ENCODE measurements at regions not wholly inside any gene's neighbourhood (a gene's known extent, or its start where the extent isn't known, plus 50 kb on each side); places are given as distances from the start of the nearest gene placed in this dataset.

GRCh38 chr1:208597571-208597970, 353.4 kb upstream of the PLXNA2 start:
- 50% methylated on average over 1 of the region's 1 CpG; no CpG with 5 or more reads in 1 of the 2 donors for WGBS, 2 donors (ENCODE audit: low coverage in 1 of 2)
- ATAC-seq: no peak
- Histone ChIP-seq H3K27ac (no peak overlapping the region), H3K27me3 (no peaks in the 10 kb centered on the region), H3K4me3 (no peak overlapping the region), H3K36me3 (no peaks in the 10 kb centered on the region), H3K4me1 (peaks cover 0 to 7% (median 0%) of the 10 kb centered on the region in 3 donors), H3K9me3 (no peaks in the 10 kb centered on the region)
- TF ChIP-seq CTCF (IDR thresholded peaks at IDR 0.05): no peak
- TF ChIP-seq POLR2AphosphoS5 (IDR thresholded peaks at IDR 0.05): no peak
- no peak for TF ChIP-seq POLR2A (IDR thresholded peaks at IDR 0.05)
- no peak for TF ChIP-seq EP300 (IDR thresholded peaks at IDR 0.05)

GRCh38 chr1:208598021-208598420, 353.8 kb upstream of the PLXNA2 start:
- TF ChIP-seq POLR2A (IDR thresholded peaks at IDR 0.05) (no peak), POLR2AphosphoS5 (IDR thresholded peaks at IDR 0.05) (no peak), EP300 (IDR thresholded peaks at IDR 0.05) (no peak), CTCF (IDR thresholded peaks at IDR 0.05) (no peak)
- Histone ChIP-seq H3K36me3 (no peaks in the 10 kb centered on the region), H3K27me3 (no peaks in the 10 kb centered on the region), H3K4me1 (peaks cover 0 to 7% (median 0%) of the 10 kb centered on the region in 3 donors), H3K27ac (no peak overlapping the region), H3K4me3 (no peak overlapping the region), H3K9me3 (no peaks in the 10 kb centered on the region)
- ATAC-seq: no peak
- 73 to 100% methylated on average over 2 to 3 of the region's 4 CpGs for WGBS, 2 donors (ENCODE audit: low coverage in 1 of 2)

GRCh38 chr1:208599063-208599462, 354.9 kb upstream of the PLXNA2 start:
- Histone ChIP-seq H3K36me3 (no peaks in the 10 kb centered on the region), H3K9me3 (no peaks in the 10 kb centered on the region), H3K4me1 (peaks cover 0 to 7% (median 0%) of the 10 kb centered on the region in 3 donors), H3K4me3 (no peak overlapping the region), H3K27me3 (no peaks in the 10 kb centered on the region), H3K27ac (no peak overlapping the region)
- TF ChIP-seq POLR2AphosphoS5 (IDR thresholded peaks at IDR 0.05) (no peak), CTCF (IDR thresholded peaks at IDR 0.05) (no peak), POLR2A (IDR thresholded peaks at IDR 0.05) (no peak), EP300 (IDR thresholded peaks at IDR 0.05) (no peak)
- no peak for ATAC-seq
- 73 to 76% methylated on average over 1 to 2 of the region's 2 CpGs for WGBS, 2 donors (ENCODE audit: low coverage in 1 of 2)

- no peaks in the 10 kb centered on the region for H3K36me3 ChIP-seq
- TF ChIP-seq EP300 (IDR thresholded peaks at IDR 0.05) (no peak), CTCF (IDR thresholded peaks at IDR 0.05) (no peak), POLR2AphosphoS5 (IDR thresholded peaks at IDR 0.05) (no peak), POLR2A (IDR thresholded peaks at IDR 0.05) (no peak)
- H3K27me3 ChIP-seq: no peaks in the 10 kb centered on the region
- WGBS, 2 donors (ENCODE audit: low coverage in 1 of 2): 56 to 58% methylated on average over 6 of the region's 6 CpGs
- H3K27ac ChIP-seq: no peak overlapping the region
- H3K4me1 ChIP-seq: peaks cover 0 to 7% (median 0%) of the 10 kb centered on the region in 3 donors
- ATAC-seq: no peak
- H3K9me3 ChIP-seq: no peaks in the 10 kb centered on the region
- no peak overlapping the region for H3K4me3 ChIP-seq
Measured at GRCh38 chr1:208600456-208601190, 356.4 kb upstream of the PLXNA2 start.

- Histone ChIP-seq H3K27ac (no peak overlapping the region), H3K36me3 (no peaks in the 10 kb centered on the region), H3K27me3 (no peaks in the 10 kb centered on the region), H3K4me1 (peaks cover 0 to 7% (median 0%) of the 10 kb centered on the region in 3 donors), H3K4me3 (no peak overlapping the region), H3K9me3 (no peaks in the 10 kb centered on the region)
- WGBS, 2 donors (ENCODE audit: low coverage in 1 of 2): 12 to 22% methylated on average over 3 of the region's 3 CpGs
- no peak for ATAC-seq
- TF ChIP-seq EP300 (IDR thresholded peaks at IDR 0.05) (no peak), POLR2A (IDR thresholded peaks at IDR 0.05) (no peak), POLR2AphosphoS5 (IDR thresholded peaks at IDR 0.05) (no peak), CTCF (IDR thresholded peaks at IDR 0.05) (no peak)
Measured at GRCh38 chr1:208601561-208601960, 357.4 kb upstream of the PLXNA2 start.
